Osteoblast (primary cell): ENCODE measurements at regions not wholly inside any gene's neighbourhood (a gene's known extent, or its start where the extent isn't known, plus 50 kb on each side); places are given as distances from the start of the nearest gene placed in this dataset.

Experiments used
- DNase-seq: peaks from one replicate; pipeline ENCODE4 v3.0.0; 2011; ENCODE audit warnings: low spot score, mixed read lengths; ENCODE audit not compliant: insufficient read length; ENCODE audit errors: missing footprints
- H2AFZ ChIP-seq: 2 replicates; pipeline ENCODE4 v1.6.0; 2011; ENCODE audit warnings: mild to moderate bottlenecking, low read length
- H3K27ac ChIP-seq: 2 replicates; pipeline ENCODE4 v1.5.1; 2011; ENCODE audit warnings: mild to moderate bottlenecking, low read depth, low read length, moderate library complexity
- H3K27me3 ChIP-seq: 2 replicates; pipeline ENCODE4 v1.6.0; 2012; ENCODE audit warnings: mild to moderate bottlenecking, control low read depth, inconsistent platforms, low read length, moderate library complexity; ENCODE audit not compliant: insufficient read depth
- H3K36me3 ChIP-seq: 2 replicates; pipeline ENCODE4 v1.5.1; 2011; ENCODE audit warnings: mild to moderate bottlenecking, low read length, control low read depth, moderate library complexity; ENCODE audit not compliant: insufficient read depth
- H3K4me1 ChIP-seq: 2 replicates; pipeline ENCODE4 v1.5.1; 2011; ENCODE audit warnings: mild to moderate bottlenecking, low read length, control low read depth, moderate library complexity; ENCODE audit not compliant: insufficient read depth
- H3K4me2 ChIP-seq: 2 replicates; pipeline ENCODE4 v1.6.0; 2011; ENCODE audit warnings: mild to moderate bottlenecking, low read length; ENCODE audit not compliant: insufficient read depth
- H3K4me3 ChIP-seq: fragments of 200-600 bp; sonication (generic); 3 replicates; pipeline ENCODE4 v1.5.1; 2012; ENCODE audit warnings: mild to moderate bottlenecking, low read length, inconsistent platforms; ENCODE audit not compliant: insufficient read depth
- H3K79me2 ChIP-seq: 2 replicates; pipeline ENCODE4 v1.6.0; 2012; ENCODE audit warnings: mild to moderate bottlenecking, low read length, control low read depth, inconsistent platforms; ENCODE audit not compliant: insufficient read depth
- H3K9me3 ChIP-seq: 2 replicates; pipeline ENCODE4 v1.5.1; 2011; ENCODE audit warnings: low read depth, low read length, control low read depth
- H4K20me1 ChIP-seq: 2 replicates; pipeline ENCODE4 v1.6.0; 2012; ENCODE audit warnings: mild to moderate bottlenecking, low read length, control low read depth; ENCODE audit not compliant: insufficient read depth
- TF ChIP-seq, protein P1 (sequence below): IDR thresholded peaks from 2 replicates; pipeline ENCODE4 v1.5.1; 2011; ENCODE audit warnings: mild to moderate bottlenecking, low read depth, low read length, moderate library complexity; ENCODE audit errors: extremely low read depth

DNA sequence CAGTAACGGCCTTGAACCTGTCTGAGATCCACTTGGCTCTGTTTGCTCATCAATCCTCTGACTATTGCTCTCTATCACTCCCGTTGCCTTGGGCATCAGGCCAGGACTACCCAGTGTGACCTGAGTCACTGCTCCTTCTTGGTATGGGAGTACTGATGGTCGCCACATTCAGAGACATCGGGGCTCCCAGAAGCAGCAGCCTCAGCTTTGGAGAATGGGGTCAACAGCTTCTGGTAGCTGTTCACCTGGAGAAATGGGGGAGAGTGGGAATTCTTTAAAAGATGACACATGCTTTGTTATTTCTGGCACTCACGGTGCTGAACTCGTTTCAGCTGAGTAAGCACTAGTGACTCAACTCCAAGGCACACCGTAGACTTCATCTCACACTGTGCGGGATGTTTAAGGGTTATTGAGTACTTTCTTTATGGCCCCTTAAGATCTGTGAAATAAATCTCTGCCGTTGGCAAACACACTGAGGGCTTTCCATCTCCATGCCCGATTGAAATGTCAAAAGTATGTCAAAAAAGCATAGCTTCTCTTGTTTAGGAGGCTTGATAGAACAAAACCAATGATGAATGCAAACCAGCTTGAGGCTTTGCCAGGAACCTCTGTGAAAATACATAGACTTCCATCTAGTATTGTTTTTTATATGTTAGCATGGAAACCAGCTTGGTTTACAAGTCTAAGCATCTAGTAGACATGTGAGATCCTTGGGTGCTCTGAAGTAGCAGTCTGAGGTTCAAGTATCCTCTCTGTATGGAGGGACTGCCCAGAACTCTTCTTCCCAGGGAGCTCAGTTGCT lies 333.1 kb downstream of the CXCL12 start:
- Histone ChIP-seq H3K9me3 (no peaks in the 10 kb centered on the region), H3K4me2 (peak overlapping the region; percentile 58), H3K4me1 (peaks cover 30% of the 10 kb centered on the region), H4K20me1 (no peaks in the 10 kb centered on the region), H2AFZ (no peak overlapping the region), H3K27me3 (no peaks in the 10 kb centered on the region), H3K36me3 (no peaks in the 10 kb centered on the region), H3K4me3 (no peak overlapping the region), H3K27ac (peak overlapping the region; percentile 54), H3K79me2 (no peaks in the 10 kb centered on the region)
- DNase-seq: no peak
- TF ChIP-seq, protein P1, sequence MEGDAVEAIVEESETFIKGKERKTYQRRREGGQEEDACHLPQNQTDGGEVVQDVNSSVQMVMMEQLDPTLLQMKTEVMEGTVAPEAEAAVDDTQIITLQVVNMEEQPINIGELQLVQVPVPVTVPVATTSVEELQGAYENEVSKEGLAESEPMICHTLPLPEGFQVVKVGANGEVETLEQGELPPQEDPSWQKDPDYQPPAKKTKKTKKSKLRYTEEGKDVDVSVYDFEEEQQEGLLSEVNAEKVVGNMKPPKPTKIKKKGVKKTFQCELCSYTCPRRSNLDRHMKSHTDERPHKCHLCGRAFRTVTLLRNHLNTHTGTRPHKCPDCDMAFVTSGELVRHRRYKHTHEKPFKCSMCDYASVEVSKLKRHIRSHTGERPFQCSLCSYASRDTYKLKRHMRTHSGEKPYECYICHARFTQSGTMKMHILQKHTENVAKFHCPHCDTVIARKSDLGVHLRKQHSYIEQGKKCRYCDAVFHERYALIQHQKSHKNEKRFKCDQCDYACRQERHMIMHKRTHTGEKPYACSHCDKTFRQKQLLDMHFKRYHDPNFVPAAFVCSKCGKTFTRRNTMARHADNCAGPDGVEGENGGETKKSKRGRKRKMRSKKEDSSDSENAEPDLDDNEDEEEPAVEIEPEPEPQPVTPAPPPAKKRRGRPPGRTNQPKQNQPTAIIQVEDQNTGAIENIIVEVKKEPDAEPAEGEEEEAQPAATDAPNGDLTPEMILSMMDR: no peak

DNA sequence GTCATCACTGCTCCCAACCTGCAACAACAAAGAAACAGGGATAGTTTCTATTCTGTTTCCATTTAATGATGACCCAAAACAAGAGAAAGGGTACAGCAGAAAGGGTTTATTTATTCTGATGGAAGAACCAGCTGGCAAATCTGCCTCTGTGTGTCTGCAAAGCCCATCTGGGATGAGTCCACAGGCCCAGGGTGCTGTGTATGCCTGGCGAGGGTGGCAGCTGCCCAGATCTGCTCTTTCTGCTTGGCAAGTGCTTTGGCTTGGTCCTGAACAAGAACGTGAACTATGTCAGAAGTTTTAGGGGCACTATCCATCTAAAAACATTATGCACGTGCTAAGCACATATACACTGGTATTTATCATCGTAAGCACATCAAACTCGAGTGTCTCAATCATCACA lies 333.8 kb downstream of the CXCL12 start:
- TF ChIP-seq, protein P1: no peak

DNA sequence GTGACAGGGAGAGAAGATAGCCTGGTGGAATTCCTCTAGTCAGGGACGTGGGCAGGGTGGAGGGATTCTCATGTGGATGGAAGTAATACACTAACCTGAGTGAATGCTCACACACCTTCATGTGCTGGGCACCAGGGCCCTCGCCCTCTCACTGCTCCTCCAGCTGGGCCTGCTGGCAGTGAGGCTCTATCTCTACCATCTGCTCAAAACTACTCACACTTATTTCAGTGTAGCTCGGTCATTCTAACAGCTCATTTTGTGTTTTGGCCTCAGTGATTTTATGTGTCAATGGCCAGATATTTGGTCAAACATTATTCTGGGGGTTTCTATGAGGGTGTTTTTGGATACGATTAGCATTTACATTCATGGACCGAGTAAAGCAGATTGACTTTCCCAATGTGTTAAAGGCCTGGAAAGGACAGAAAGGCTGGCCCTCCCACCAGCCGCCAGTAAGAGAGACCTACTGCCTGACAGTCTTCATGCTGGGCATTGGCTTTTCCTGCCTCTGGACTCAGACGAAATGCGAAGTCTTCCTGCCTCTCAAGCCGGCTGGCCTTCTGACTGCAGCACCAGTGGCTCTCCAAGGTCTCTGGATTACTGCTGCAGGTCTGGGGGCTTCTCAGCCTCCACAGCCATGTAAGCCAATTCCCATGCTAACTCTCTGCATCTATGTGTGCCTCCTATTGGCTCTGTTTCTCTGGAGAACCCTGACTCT lies 335.4 kb downstream of the CXCL12 start:
- no peaks in the 10 kb centered on the region for H3K9me3 ChIP-seq
- no peaks in the 10 kb centered on the region for H3K27me3 ChIP-seq
- H3K27ac ChIP-seq: no peak overlapping the region
- TF ChIP-seq, protein P1: no peak
- H3K4me3 ChIP-seq: no peak overlapping the region
- H3K4me1 ChIP-seq: peaks cover 45% of the 10 kb centered on the region
- no peak for DNase-seq
- no peaks in the 10 kb centered on the region for H3K79me2 ChIP-seq
- H3K36me3 ChIP-seq: no peaks in the 10 kb centered on the region
- no peak overlapping the region for H3K4me2 ChIP-seq
- H2AFZ ChIP-seq: no peak overlapping the region
- H4K20me1 ChIP-seq: no peaks in the 10 kb centered on the region

More for the DNA sequence above, 333.8 kb downstream of the CXCL12 start:
- Histone ChIP-seq H2AFZ (no peak overlapping the region), H3K79me2 (no peaks in the 10 kb centered on the region), H3K4me2 (peak overlapping the region; percentile 58), H3K36me3 (no peaks in the 10 kb centered on the region), H3K4me3 (no peak overlapping the region), H3K27me3 (no peaks in the 10 kb centered on the region), H4K20me1 (no peaks in the 10 kb centered on the region), H3K9me3 (no peaks in the 10 kb centered on the region), H3K4me1 (peaks cover 37% of the 10 kb centered on the region), H3K27ac (no peak overlapping the region)
- DNase-seq: no peak

DNA sequence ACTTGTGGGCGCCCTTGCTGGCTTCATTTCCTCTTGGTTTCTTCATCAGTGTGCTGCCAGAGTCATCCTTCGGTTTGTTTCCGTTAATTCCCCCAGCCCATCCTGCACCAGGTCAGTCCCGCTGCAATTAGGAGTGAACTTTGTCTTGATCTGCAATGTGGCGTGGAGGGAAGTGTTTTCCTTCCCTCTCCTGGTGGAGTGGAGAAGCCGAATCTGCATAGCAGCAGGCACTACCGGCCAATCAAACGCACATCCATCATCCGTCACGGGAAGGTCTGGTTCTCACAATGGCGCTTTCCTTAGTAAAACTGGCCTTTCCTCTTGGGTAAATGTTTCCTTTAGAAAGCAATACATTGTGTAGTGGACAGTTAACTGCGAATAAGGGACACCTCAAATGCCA lies 337.5 kb downstream of the CXCL12 start:
- no peaks in the 10 kb centered on the region for H3K36me3 ChIP-seq
- H3K27me3 ChIP-seq: no peaks in the 10 kb centered on the region
- no peaks in the 10 kb centered on the region for H3K79me2 ChIP-seq
- no peaks in the 10 kb centered on the region for H3K9me3 ChIP-seq
- H3K27ac ChIP-seq: no peak overlapping the region
- H3K4me2 ChIP-seq: no peak overlapping the region
- no peak overlapping the region for H3K4me3 ChIP-seq
- H4K20me1 ChIP-seq: no peaks in the 10 kb centered on the region
- peaks cover 31% of the 10 kb centered on the region for H3K4me1 ChIP-seq
- DNase-seq: no peak
- no peak overlapping the region for H2AFZ ChIP-seq
- TF ChIP-seq, protein P1: no peak
